DMS53 treated with DMSO at 0.1 percent for 48 hours (cell line): ENCODE measurements at regions not wholly inside any gene's neighbourhood (a gene's known extent, or its start where the extent isn't known, plus 50 kb on each side); places are given as distances from the start of the nearest gene placed in this dataset.
A peak's percentile ranks its signal among the peaks of the same experiment; 100 is the strongest.
"Not testable (repeated sequence)": the region's sequence is repeated elsewhere in the genome, so short reads cannot be mapped to it uniquely, and the experiment has no call there.

Experiments
- DNase-seq: peaks from one replicate; lab custom pipeline; 2025; ENCODE audit not compliant: unreplicated experiment; lab: John Stamatoyannopoulos, UW

DNA sequence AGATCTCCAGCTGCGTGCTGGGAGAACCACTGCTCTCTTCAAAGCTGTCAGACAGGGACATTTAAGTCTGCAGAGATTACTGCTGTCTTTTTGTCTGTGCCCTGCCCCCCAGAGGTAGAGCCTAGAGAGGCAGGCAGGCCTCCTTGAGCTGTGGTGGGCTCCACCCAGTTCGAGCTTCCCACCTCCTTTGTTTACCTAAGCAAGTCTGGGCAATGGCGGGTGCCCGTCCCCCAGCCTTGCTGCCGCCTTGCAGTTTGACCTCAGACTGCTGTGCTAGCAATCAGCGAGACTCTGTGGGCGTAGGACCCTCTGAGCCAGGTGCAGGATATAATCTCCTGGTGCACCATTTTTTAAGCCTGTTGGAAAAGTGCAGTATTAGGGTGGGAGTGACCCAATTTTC, 128.6 kb downstream of the ACTR3 start:
- not testable (repeated sequence) for DNase-seq

DNA sequence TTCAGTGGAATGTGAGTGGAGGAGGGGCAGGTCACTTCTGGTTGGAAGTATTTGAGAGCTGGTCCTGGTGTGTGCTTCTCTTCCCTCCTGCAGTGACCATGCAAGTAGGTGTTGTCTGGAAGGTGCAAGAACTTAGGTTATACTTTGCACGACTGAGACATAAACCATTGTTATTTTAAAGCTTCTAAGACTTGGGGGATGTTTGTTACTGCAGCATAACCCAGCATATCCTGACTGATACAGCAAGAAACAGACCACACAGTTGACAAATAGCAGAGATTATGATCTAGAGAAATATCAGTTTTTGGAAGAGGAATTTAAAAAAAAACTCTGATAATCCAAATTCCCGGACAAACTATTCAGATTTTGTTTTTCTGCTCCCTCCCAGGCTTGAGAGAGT, 130.8 kb downstream of the ACTR3 start:
- DNase-seq: no peak

DNA sequence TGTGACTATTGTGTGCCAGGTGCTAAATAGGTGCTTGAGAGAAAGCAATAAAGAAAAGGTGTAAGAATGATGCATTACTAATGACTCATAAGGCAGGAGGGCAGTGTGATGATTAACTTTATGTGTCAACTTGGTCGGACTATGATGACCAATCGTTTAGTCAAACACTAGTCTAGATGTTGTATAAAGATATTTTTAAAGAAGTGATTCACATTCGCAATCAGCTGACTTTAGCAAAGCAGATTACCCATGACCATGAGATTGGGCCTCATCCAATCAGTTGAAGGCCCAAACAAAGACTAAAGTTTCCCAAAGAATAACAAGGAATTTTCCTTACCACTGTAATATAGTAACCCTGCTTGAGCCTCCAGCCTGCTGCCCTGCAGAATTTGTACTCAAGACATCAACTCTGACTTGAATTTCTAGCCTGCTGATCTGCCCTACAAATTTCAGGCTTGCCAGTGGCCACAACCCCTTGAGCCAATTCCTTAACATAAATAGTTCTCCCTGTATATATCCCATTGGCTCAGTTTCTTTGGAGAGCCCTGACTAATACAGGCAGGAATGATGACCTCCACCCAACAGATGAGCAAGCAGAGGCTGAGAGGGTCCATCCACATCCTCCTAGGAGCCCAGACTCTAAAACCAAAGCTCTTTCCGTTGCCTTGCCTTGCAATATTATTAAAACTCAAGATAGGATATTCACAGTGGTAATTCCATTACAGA, 132.6 kb downstream of the ACTR3 start:
- peak; percentile 99 for DNase-seq

DNA sequence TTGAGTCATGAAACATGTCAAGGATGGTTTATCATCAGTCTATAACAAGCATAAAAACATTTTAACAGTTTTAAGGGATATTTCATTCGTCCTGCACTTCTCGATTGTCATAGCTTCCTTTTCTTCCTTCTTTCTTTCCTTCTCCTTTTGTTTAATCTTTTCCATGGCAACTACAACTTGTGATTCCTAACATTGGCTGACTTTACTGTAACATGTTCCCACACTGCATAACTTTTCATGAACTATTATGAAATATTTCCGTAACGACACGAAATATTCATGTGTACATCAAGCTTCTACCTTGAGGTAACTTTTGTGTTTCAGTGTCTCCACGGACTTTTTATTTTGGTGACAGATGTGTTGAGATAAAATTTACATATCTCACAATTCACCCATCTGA, 134.4 kb downstream of the ACTR3 start:
- no peak for DNase-seq

DNA sequence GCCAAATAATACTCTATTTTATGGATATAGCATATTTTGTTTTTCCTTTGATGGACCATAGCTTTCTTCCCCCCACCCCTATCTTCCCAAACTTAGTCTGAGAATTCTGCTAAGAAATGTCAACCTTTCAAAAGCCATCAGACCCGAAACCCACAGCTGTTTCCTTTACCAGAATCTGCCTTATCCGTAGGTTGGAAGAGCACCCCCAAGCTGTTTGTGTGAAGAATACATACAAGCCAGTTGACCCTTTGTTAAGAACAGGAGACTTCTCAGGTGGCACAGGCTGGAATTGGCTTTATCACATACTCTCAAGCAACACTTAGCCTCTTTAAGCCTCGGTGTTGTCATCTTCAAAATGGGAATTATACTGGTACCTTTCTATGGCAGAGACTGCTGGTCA, 135.1 kb downstream of the ACTR3 start:
- DNase-seq: no peak

- DNase-seq: no peak
These were observed 137.5 kb downstream of the ACTR3 start for GRCh38 chr2:114027437-114027836.

DNA sequence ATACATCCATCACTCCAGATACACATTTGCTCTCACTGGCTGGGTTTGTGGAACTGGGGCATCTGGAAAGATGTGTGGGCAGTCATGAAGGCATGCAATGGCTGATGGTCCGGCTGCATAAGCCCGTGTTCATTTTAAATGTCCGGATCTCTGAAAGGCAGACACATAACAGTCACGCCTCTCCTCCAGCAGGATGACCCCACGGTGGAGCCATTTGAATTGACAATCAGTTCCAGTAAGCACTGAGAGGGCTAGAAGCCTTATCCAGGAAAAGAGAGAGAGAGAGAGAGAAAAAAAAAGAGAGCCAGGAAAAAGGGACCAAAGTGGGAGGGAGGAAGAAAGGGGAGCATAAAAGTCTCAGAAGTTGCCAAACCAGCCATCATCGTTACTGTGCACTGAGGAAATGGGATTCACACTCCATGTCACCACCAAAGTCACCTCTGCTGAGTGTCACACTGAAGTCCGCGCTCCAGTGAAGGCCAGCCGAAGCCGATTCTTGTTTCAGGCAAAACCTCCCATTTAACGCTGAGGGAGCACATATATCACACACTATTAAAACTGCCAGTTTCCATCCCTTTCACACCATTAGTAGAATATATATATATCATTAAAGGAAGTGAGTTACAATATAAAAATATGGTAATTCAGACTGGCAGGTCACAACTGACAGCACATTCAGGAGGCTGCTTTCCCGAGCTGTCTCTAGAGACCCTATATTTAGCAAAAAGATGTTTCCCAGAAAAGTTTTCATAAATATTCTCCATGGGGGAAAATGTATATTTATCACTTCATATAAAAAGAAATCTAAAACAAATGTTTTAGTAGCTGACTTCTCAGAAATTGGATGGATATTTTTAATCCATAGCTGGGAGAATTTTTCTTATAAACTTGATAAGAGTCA, 142.0 kb downstream of the ACTR3 start:
- DNase-seq: no peak

GRCh38 chr2:114032705-114033104, 142.8 kb downstream of the ACTR3 start:
- no peak for DNase-seq

- DNase-seq: no peak
These were observed 144.9 kb downstream of the ACTR3 start for GRCh38 chr2:114034742-114035141.

DNA sequence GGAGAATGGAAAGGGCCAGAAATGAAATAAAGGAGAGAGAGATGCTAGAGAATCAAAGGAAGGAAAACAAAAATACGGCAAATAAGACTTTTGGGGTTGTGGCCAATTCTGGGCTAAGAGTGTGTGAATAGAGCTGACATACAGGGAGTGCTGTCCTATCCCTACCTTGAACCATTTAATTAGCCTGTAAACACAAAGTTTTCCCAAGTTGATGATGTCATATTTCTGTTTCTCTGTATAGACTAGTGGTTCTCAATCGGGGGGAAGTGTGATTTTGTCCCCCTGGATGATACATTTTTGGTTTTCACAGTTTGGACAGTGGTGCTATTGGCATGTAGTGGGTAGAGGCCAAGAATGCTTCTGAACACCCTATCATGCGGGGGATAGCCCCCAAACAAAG, 148.8 kb downstream of the ACTR3 start:
- no peak for DNase-seq

DNA sequence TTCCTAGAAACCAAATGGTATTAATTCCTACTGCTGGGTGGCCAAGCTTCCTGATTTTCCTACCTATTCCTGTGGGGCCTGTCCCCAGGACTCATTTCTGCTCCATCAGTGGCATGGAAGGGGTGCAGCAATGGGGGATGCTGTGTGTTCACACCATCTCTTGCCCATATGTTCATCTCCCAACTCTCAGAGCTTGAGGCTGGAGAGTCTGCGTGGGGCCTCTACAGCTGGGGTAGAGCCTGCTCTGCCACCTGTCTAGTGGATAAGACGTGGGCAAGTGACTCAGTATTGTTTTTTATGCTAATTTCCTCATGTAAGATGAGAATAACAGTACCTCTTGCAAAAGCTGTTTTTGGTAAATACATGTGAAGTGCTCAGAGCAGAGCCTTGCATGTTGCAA, 149.8 kb downstream of the ACTR3 start:
- DNase-seq: no peak

GRCh38 chr2:114040826-114041225, 150.9 kb downstream of the ACTR3 start:
- DNase-seq: no peak

DNA sequence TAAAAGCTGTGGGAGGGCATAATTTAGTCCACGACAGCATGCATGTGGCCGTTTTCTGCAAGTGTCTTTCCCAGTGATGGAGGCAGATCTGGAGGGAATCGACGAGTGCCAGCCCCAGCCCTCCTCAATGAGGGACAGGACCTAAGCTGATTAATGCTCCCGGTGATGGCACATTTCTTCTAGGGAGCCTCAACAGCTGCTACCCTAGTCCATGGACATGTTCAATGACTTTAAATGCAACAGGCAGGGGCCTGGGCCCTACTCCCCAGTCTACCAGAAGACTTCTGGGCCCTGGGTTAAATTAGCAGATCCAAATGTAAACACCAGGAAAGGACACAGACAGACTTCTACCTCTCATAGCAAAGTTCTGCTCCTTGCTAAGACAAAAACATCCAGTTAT, 155.1 kb downstream of the ACTR3 start:
- DNase-seq: no peak

- DNase-seq: no peak
These were observed 156.5 kb downstream of the ACTR3 start for GRCh38 chr2:114046373-114046772.

- no peak for DNase-seq
These were observed 157.1 kb downstream of the ACTR3 start for GRCh38 chr2:114046866-114047435.

- DNase-seq: no peak
These were observed 159.4 kb downstream of the ACTR3 start for GRCh38 chr2:114049280-114049679.

GRCh38 chr2:114049826-114050225, 159.9 kb downstream of the ACTR3 start:
- peak; percentile 4 for DNase-seq

DNA sequence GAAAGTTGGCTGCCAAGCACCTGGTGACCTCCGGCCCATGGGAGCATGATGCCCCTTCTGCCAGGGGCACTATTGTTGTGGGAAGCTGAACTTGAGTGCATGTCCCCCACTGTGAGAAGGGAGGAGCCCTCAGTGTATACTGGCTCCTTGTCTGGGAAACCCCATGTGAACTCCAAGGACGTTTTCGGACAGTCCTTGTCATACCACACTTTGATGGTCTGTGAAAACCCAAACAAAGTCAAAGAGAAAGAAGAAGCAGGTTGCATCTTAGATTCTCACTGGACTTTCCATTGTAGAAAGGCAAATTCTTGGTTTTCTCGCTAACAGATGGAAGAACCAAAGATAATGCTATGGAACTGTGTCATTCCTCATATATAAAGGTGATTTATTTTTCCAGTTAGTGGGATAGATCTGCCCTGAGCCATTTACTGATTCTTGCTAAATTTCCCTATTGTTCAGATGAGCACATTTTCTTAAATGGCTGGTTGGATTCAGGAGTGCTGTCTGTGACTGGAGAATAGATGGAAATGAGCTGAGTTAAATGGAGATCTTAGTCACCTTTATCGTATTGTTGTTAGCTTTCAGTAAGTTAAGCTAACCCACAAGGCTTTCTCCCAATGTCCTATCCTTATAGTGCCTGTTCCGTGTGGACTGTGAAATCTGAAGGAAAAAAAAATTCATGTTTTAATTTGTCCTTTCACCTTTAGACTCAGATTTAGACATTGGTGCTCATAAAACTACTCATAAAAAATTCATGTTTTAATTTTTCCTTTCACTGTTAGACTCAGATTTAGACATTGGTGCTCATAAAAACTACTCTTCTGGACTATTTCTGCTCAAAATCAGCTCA, 166.6 kb downstream of the ACTR3 start:
- DNase-seq: no peak

- DNase-seq: no peak
These were observed 167.7 kb downstream of the ACTR3 start for GRCh38 chr2:114057638-114058037.

GRCh38 chr2:114061566-114062098, 171.7 kb downstream of the ACTR3 start:
- DNase-seq: no peak

DNA sequence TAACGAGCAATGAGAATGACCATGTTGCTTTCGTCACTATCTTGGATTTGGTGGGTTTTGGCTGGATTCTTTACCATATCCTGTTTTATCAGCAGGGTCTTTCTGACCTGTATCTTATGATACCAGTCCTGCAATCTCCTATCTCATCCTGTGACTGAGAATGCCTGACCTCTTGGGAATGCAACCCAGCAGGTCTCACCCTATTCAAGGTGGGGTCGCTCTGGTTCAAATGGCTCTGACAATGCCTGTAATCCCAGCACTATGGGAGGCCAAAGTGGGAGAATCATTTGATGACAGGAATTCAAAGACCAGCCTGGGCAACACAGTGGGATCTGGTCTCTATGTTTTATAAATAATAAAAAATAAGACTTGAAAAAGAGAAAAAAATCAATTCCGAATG, 173.5 kb downstream of the ACTR3 start:
- no peak for DNase-seq
